PC-3 (cell line): ENCODE measurements at regions not wholly inside any gene's neighbourhood (a gene's known extent, or its start where the extent isn't known, plus 50 kb on each side); places are given as distances from the start of the nearest gene placed in this dataset.

ENCODE experiments used
- ATAC-seq: fragments of 200-7000 bp; cut with Tn5 transposase; 2 replicates; pipeline ENCODE4 v1.9.1; 2020; ENCODE audit warnings: mild to moderate bottlenecking, moderate library complexity
- BruUV-seq: library from RNA; stranded (reverse); fragments of 400-500 nt; replicated peaks from 2 replicates; lab custom pipeline; 2021; lab: Mats Ljungman, UMichigan
- CTCF ChIA-PET: fragments of 300-600 bp; sonication (Branson Sonifier 250); formaldehyde crosslinking; loops from one replicate; lab custom pipeline; 2022; ENCODE audit warnings: antibody characterized with exemption; lab: Charles Lee
- POLR2A ChIA-PET: fragments of 300-600 bp; sonication (Branson Sonifier 250); formaldehyde crosslinking; loops from one replicate; lab custom pipeline; 2022; ENCODE audit warnings: antibody characterized with exemption; ENCODE audit not compliant: unreplicated experiment; lab: Charles Lee
- DNase-seq: peaks from one replicate; pipeline ENCODE4 v3.0.0-alpha.2; 2015
- H2AFZ ChIP-seq: fragments of 300-600 bp; sonication (generic); 2 replicates; pipeline ENCODE4 v1.6.0; 2016; ENCODE audit warnings: antibody characterized with exemption, low read length
- H3F3A ChIP-seq: fragments of 300-600 bp; sonication (generic); one replicate; pipeline ENCODE4 v1.6.0; 2017; ENCODE audit warnings: antibody characterized with exemption, low read length, control low read depth, mild to moderate bottlenecking; ENCODE audit not compliant: unreplicated experiment
- H3K27ac ChIP-seq: fragments of 300-600 bp; sonication (generic); 2 replicates; pipeline ENCODE4 v1.5.1; 2016; ENCODE audit warnings: mild to moderate bottlenecking, low read length
- H3K27me3 ChIP-seq: fragments of 300-600 bp; sonication (generic); 2 replicates; pipeline ENCODE4 v1.6.1; 2016; ENCODE audit warnings: low read length, mixed read lengths
- H3K36me3 ChIP-seq: fragments of 300-600 bp; sonication (generic); 2 replicates; pipeline ENCODE4 v1.6.1; 2016; ENCODE audit warnings: low read depth, mixed run types, low read length, mixed read lengths
- H3K4me1 ChIP-seq: fragments of 300-600 bp; sonication (generic); 2 replicates; pipeline ENCODE4 v1.5.1; 2016; ENCODE audit warnings: low read length; ENCODE audit not compliant: insufficient read depth
- H3K4me2 ChIP-seq: fragments of 300-600 bp; sonication (generic); 2 replicates; pipeline ENCODE4 v1.6.0; 2016; ENCODE audit warnings: low read length
- H3K4me3 ChIP-seq: fragments of 300-600 bp; sonication (generic); 2 replicates; pipeline ENCODE4 v1.5.1; 2016; ENCODE audit warnings: mild to moderate bottlenecking, low read length, mixed read lengths
- H3K79me2 ChIP-seq: fragments of 300-600 bp; sonication (generic); 2 replicates; pipeline ENCODE4 v1.6.1; 2017; ENCODE audit warnings: low read length, mixed read lengths
- H3K9ac ChIP-seq: fragments of 300-600 bp; sonication (generic); 2 replicates; pipeline ENCODE4 v1.6.0; 2016; ENCODE audit warnings: mild to moderate bottlenecking, low read length
- H3K9me2 ChIP-seq: fragments of 300-600 bp; sonication (generic); replicated peaks from 2 replicates; pipeline ENCODE4 v1.6.1; 2016; ENCODE audit warnings: mixed run types, low read length, mixed read lengths
- H3K9me3 ChIP-seq: fragments of 300-600 bp; sonication (generic); 2 replicates; pipeline ENCODE4 v1.6.1; 2016; ENCODE audit warnings: low read length, mixed read lengths
- H4K20me1 ChIP-seq: fragments of 300-600 bp; sonication (generic); 2 replicates; pipeline ENCODE4 v1.6.1; 2016; ENCODE audit warnings: low read length, mixed read lengths
- EZH2 ChIP-seq: fragments of 300-600 bp; sonication (generic); IDR thresholded peaks from one replicate; pipeline ENCODE4 v1.6.1; 2017; ENCODE audit warnings: antibody characterized with exemption, mild to moderate bottlenecking, low read length; ENCODE audit not compliant: unreplicated experiment
- EZH2phosphoT487 ChIP-seq: fragments of 300-600 bp; sonication (generic); IDR thresholded peaks from 2 replicates; pipeline ENCODE4 v1.6.1; 2018; ENCODE audit warnings: mild to moderate bottlenecking, antibody characterized with exemption, low read length, borderline replicate concordance
- intact Hi-C: fragments of 100-400 bp; cut with micrococcal nuclease; formaldehyde crosslinking; loops from 2 replicates; pipeline ENCODE4 v1.9.0; 2023
- TF ChIP-seq, protein P1 (sequence below): fragments of 300-600 bp; sonication (generic); conservative IDR thresholded peaks from 2 replicates; pipeline ENCODE4 v1.5.1; 2017; ENCODE audit warnings: antibody characterized with exemption, low read depth, mild to moderate bottlenecking, low read length

DNA sequence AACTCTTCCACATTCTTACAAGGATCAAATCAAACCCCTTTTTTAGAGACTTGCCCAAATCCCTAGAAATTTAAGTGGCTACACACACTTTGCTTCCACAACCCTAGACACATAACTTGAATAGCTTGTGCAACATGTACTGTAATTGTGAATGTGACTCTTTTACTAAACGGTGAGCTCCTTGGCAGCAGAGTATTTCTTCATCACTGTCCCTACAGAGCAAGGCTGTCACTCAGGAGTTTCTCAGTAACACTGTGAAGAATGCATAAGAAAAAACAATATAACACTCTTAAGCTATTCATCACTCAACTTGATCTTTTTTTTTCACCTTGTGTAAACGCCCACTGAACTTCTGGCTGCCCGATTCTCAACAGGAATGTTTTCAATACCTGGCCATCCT lies 53.8 kb upstream of the ADAMTS18 start:
- intact Hi-C loops, result no loop called here
- Histone ChIP-seq H4K20me1 (no peaks in the 10 kb centered on the region), H3K4me3 (no peak overlapping the region), H3K9me3 (no peaks in the 10 kb centered on the region), H3K27ac (no peak overlapping the region), H3K27me3 (no peaks in the 10 kb centered on the region), H3K36me3 (no peaks in the 10 kb centered on the region), H3K79me2 (no peaks in the 10 kb centered on the region), H2AFZ (no peak overlapping the region), H3F3A (no peaks in the 10 kb centered on the region), H3K4me1 (no peaks in the 10 kb centered on the region), H3K9me2 (no peaks in the 10 kb centered on the region), H3K4me2 (no peak overlapping the region), H3K9ac (no peak overlapping the region)
- POLR2A ChIA-PET, result no interaction called here
- ATAC-seq (no peak), DNase-seq (no peak)
- BruUV-seq, result no TSS peak
- CTCF ChIA-PET, result no interaction called here
- TF ChIP-seq, protein P1, sequence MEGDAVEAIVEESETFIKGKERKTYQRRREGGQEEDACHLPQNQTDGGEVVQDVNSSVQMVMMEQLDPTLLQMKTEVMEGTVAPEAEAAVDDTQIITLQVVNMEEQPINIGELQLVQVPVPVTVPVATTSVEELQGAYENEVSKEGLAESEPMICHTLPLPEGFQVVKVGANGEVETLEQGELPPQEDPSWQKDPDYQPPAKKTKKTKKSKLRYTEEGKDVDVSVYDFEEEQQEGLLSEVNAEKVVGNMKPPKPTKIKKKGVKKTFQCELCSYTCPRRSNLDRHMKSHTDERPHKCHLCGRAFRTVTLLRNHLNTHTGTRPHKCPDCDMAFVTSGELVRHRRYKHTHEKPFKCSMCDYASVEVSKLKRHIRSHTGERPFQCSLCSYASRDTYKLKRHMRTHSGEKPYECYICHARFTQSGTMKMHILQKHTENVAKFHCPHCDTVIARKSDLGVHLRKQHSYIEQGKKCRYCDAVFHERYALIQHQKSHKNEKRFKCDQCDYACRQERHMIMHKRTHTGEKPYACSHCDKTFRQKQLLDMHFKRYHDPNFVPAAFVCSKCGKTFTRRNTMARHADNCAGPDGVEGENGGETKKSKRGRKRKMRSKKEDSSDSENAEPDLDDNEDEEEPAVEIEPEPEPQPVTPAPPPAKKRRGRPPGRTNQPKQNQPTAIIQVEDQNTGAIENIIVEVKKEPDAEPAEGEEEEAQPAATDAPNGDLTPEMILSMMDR, result no peak
- TF ChIP-seq EZH2 (no peak), EZH2phosphoT487 (no peak)

DNA sequence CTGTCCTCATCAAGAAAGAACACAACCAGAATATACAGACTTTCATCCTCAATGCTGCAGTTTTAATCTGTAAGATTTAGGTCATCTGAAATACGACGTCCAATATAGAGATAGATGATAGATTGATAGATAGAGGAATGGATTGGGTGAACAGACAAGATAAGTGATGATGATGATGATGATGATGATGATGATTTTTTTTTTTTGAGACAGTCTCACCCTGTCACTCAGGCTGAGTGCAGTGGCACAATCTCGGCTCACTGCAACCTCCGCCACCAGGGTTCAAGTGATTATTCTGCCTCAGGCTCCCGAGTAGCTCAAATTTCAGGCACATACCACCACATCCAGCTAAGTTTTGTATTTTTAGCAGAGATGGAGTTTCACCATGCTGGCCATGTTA lies 56.3 kb upstream of the ADAMTS18 start:
- Histone ChIP-seq H3K27me3 (no peaks in the 10 kb centered on the region), H3K9ac (no peak overlapping the region), H3K4me3 (no peak overlapping the region), H3K9me2 (no peaks in the 10 kb centered on the region), H3K4me2 (no peak overlapping the region), H3K9me3 (no peaks in the 10 kb centered on the region), H3K27ac (no peak overlapping the region), H4K20me1 (no peaks in the 10 kb centered on the region), H3K4me1 (no peaks in the 10 kb centered on the region), H3K79me2 (no peaks in the 10 kb centered on the region), H2AFZ (no peak overlapping the region), H3K36me3 (no peaks in the 10 kb centered on the region), H3F3A (no peaks in the 10 kb centered on the region)
- no peak for TF ChIP-seq EZH2phosphoT487
- TF ChIP-seq EZH2, result no peak
- TF ChIP-seq, protein P1, result no peak
- BruUV-seq, result no TSS peak
- intact Hi-C loops, result no loop called here
- ChIA-PET POLR2A (no interaction called here), CTCF (no interaction called here)
- DNase-seq (no peak), ATAC-seq (no peak)

DNA sequence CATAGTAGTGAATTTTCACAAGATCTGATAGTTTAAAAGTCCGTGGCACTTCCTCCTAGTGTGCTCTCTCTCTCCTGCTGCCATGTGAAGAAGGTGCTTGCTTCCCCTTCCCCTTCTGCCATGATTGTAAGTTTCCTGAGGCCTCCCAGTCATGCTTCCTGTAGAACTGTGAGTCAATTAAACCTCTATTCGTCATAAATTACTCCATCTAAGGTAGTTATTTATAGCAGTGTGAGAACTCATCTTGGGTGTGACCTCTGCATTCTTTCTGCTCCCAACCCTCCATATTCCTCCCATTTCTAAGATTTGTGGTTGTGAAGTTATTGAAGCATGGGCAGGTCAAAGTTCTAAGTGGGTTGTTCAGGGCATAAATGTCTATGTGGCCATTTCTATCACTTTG lies 62.1 kb upstream of the ADAMTS18 start:
- Histone ChIP-seq H3K9me2 (no peaks in the 10 kb centered on the region), H3K9ac (no peak overlapping the region), H4K20me1 (no peaks in the 10 kb centered on the region), H3K36me3 (no peaks in the 10 kb centered on the region), H3F3A (no peaks in the 10 kb centered on the region), H3K9me3 (no peaks in the 10 kb centered on the region), H2AFZ (no peak overlapping the region), H3K4me2 (no peak overlapping the region), H3K27me3 (no peaks in the 10 kb centered on the region; the same call in 1 of the 2 replicates), H3K79me2 (no peaks in the 10 kb centered on the region), H3K4me1 (no peaks in the 10 kb centered on the region), H3K4me3 (no peak overlapping the region), H3K27ac (no peak overlapping the region)
- ChIA-PET POLR2A (no interaction called here), CTCF (no interaction called here)
- TF ChIP-seq EZH2, result no peak
- BruUV-seq, result no TSS peak
- intact Hi-C loops, result no loop called here
- DNase-seq (no peak), ATAC-seq (no peak)
